ENCODE measurements at regions not wholly inside any gene's neighbourhood (a gene's known extent, or its start where the extent isn't known, plus 50 kb on each side); places are given as distances from the start of the nearest gene placed in this dataset.
A peak's percentile ranks its signal among the peaks of the same experiment; 100 is the strongest.
"Not testable (repeated sequence)": the region's sequence is repeated elsewhere in the genome, so short reads cannot be mapped to it uniquely, and the experiment has no call there.

DNA sequence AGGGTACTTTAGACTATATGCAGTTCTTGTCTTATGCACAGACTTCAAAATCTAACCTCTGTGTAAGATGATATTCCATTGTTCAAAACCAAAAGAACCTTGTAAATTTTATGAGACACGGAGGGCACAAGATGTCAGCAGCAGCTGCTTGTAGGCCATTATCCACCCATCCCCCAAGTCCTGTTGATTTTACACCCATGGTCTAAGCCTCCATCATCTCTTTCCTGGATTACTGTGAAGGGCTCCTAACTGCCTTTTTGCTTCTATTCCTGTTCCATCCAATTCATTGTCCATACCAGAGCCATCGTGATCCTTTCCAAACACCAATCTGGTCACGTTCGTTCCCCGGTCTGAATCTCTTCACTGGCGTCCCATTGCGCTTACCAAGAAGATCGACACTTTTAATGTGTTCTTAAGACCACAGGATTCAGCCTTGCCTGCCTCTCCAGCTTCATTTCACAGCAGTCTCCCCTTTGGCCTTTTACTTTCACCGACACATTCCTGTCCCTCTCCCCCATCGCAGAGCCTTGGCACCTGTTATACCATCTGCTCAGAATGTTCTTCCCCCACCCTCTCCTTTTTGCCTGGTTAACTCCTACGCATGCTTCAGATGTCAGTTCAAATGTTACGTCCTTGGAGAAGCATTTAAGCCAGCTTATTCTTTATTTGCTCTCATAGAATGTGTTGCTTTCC lies 107.3 kb upstream of the POU3F1 start:
- DNase-seq: no peak

DNA sequence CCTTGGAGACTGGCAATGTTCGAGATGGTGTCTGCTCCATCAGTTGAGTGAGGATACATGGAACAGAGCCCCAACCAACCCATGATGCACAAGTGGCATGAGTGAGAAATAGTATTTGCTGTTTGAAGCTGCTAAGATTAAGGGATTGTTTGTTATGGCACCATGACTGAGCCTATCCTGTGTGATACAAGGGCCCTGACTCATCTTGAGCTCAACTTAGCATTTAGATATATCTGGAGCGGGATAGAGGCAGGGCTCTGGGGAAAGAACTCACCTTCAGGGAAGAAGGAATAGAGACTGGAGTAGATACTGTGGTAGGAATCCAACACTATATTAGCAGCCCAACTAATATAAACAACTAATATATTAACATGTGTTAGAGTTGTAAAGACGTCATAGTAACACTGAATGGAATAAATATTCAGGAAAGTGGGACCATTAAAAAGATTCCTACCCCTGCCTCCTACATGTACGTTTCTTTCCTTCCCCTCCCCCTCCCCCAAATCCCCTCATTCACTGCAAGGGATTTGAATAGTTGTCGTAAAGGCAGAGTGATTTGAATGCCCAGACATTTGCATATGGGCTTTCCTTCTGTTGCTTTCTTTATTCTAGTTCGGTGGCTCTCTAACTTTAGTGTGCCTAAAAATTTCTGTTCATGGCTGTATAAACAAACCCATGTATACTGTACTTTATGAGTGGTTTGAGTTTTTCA lies 106.6 kb upstream of the POU3F1 start:
- no peak for DNase-seq

DNA sequence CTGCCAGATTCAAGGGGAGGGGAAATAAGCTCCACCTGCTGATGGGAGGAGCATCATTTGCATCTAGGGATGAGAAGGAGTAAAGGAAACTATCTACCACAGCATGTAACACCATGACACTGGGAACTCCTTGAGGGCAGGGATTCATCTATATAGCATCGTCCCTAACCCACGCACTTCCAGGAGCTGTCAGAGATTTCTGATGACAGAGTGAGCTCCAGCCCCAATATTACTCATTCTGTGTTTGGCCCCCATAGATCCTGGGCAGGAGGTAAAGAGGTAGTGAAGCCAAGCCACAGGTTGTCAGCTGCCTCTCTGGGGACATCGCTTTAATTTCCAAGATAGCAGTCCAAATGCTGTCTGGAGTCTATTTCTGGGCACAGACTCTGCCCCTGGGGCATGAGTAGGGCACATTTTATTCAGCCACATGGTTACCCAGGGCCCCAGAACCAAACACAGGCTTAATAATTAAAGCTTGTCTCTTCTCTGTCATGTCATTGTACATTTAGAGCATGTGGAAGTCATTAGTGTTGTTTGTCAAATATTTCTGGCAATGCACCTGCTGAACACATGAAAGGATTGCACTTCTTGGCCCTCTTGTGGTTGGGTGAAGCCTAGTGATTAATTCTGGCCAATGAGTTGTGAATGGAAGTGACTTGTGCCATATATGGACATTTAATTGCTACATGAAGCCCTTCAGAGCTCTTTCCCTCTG lies 105.9 kb upstream of the POU3F1 start:
- no peak for DNase-seq

DNA sequence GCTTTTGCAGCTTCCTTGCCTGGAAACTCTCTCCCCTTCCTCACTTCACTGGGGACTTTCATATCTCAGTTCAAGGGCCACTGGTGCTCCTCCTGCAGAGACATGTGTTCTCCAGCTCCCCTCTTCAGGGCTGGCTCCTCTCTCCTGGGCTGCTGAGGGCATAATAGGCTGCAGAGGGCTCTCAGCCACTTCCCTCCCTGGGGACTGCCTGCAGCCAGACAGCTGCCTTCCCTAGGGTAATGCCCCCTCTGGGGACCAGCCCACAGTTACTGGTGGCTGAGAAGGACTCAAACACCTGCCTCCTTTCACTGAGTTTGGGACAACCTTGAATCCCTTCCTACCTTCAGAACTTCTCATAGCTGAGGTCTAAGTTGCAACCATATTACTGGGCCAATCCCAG lies 104.8 kb upstream of the POU3F1 start:
- no peak for DNase-seq

DNA sequence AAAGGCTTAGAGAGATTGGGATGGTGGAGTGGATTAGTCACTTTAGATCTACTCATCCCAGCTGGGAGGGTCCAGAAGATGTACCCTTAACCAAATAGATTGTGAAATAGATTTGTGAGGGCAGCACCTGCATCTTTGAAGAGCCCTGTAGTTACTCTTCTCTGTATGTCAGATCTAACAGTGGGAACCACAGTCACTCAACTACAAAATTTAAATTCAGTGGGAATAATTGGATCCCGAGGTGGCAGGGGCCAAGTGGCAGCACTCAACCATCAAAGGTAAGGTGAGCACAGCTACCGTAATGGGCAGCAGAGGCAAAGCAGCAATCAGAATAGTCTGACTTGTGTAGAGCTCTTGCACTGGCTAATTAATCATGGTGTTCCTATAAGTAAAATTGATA lies 99.5 kb upstream of the POU3F1 start:
- not testable (repeated sequence) for DNase-seq

DNA sequence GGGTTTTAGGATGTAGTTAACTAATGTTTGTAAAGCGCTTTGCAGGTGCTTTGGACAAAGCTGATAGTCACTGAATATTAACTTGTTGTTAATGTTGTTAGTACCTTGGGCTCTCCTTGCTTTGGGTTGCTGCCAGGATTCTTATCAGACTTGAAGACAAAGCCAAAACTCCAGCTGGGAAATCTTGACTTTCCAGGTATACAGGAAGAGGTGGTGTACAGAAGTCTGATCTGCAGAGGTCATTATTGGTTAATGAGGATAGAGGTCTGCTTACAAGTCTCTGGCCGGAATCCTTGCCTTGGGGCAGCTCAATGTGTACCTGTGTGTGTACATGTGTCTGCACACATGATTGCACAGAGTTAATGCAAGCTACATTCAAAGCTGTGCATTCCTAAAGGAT lies 96.0 kb upstream of the POU3F1 start:
- DNase-seq: no peak

DNA sequence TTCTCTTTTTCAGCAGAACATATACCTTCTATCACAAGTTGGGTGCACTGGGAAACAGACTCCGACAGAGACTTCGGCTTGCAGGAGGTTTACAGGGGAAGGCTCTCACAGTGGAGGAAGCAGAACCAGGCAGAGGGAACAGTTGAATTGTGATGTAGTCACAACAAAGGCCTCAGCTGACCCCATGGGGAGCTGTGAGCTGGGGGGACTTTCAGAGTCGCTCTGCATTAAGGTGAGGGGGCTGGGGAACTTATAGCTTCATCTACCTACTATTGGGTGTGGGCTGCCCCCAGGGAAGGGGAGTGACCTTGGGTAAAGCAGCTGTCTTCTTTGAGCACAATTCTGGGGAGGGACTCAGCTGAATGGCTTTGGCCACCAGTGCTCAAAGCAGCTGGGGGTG lies 94.9 kb upstream of the POU3F1 start:
- no peak for DNase-seq

DNA sequence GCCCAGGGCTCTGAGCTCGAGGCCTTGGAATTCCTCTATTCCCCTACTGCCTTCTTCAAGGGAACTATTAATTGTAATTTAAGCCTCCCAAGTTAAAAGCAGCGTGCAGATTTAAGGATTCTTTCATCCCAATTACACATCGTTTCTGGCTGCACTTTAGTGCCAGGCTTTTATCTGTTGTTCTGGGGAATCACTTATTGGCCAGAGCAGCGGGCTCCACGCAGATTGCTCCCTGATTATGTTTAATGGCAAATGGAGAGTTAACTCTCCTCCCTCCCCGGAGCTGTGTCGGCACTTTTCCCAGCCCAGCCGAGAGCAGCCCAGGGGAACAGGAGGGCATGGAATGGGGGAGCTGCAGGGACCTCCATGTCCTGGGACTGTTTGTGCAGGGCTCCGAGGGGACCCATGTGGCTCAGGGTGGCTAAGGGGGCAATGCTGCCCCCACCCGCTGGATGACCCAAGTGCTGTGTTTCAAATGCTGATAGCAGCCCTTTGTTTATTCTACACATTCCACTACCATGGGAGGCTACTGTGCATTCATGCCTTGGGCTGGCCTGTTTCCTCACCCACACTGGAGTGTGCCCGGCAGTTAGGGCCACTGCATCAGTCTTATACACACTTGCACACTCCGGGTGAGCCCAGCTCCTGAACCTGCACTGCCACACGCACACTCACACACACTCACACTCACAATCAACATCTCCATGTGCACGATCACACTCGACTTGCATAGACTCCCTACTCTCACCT lies 93.3 kb upstream of the POU3F1 start:
- DNase-seq: no peak

DNA sequence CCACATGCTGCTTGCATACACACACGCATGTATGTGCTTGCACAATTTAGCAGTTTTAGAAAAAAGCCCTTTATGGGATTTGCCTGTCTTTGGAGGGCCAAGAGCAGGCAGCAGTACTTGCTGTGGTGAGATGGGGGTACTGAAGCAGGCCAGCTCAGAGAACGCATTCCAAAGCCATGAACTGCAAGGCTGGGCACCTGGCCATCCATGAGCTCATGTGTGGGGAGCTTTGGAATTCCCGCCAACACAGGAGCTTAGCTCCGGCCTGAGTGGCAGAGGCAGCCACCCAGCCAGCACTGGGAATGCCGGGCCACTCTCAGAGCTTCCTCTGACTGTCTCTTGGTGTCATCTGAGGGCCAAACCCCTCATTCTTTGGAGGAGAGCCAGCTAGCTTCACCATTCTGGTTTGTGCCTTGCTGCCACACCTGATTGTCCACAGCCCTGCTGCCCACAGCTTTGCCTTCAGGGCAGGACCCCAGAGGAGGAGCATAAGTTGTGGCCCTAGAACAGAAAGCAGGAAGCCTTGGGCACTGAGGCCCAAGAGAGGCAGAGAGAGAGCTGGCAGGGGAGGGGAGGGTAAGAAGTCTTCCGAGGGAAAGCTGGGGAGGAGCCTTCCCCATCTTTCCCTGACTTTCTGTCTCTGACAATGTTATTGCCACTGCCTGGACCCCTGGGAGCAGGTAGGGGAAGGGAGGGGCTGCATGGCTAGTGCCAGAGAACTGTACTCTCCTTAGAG lies 92.1 kb upstream of the POU3F1 start:
- peak; percentile 87 for DNase-seq

DNA sequence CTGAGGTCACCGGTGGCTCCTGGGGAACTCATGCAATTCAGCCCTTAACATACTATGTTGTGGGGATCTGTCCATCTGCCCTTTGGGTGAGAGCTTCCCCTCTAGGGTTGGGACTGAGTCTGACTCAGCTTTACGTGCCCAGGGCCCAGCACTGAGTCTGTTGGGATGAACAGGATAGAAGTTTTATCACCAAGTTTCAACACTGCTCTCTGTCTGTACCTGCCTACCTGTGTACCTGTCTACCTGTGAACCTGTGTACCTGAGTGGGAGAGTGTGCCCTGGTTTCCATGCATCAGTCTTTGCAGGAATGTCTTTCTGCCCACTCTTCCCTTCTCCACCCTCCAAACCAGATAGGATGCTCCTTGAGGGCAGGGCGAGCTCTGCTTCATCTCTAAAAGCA lies 90.6 kb upstream of the POU3F1 start:
- no peak for DNase-seq

DNA sequence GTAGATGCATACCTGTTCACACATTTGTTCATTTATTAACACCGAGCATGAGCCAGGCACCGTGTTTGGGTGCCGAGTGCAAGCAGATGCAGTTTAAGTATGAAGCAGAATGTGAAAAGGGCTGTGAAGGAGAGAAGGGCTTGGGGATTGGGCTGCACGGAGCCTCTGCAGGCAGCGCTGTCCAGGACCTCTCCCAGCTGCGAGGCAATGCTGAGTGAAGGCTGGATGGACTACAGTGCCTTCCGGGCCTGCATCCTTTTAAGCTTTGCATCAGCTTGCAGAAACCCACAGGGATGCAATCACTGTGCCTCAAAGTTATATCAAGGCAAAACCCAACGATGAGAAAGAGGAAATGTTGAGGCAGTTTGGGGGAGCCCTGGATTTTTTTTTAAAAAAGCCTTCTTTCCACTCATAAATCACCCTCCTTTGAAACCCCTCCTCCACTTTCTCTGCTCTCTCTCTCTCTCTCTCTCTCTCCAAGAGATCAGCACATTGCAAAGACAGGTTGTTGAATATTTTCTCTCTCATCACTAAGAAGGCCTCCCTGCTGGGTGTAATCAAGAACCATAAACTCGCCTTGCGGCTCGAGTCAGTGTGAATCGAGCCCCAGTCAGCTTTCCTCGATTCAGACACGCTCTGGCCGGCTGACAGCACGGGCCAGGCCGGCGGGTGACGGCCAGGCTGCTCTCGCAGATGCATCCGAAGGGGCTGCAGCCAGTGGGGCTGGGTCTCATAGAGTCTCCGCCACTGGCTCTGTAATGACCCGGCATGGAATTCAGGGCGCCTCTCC lies 89.2 kb upstream of the POU3F1 start:
- DNase-seq: no peak

DNA sequence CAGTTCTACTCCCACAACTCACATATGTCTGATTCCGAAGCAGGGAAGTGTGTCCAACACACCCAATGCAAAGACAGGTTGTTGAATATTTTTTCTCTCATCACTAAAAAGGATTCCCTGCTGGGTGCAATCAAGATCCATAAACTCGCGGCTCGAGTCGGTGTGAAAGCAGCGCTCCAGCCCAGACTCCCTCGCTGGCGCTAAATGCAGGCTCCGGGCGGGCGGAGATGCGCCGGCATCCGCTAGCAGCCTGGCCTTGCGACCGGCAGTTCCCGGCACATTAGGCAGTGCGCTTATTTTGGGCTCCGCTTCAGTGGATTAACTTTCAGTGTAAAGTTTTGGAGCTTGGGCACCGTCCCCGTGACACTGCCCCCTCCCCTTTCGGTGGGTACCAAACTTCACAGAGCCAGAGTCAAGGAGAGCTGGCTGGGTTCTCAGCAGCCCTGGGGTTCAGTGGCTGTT lies 87.7 kb upstream of the POU3F1 start:
- DNase-seq: no peak

DNA sequence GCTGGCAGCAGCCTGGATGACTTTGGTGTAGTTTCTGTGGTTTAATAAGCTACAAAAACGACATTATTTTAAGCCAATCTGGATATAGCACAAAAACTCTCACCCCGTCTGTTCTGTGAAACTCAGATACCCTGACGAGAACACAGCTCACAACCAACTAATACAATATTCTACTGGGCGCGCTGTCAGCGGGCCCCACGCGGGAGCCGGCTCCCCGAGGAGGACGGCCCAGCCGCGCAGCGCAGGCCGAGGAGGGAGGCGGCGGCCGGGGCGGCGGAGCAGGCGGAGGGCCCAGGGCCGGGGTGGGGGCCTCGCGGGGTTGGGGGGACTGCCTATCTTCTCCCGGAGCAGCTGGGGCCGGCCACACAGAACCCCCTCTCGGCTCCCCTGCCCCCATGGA lies 87.2 kb upstream of the POU3F1 start:
- no peak for DNase-seq

DNA sequence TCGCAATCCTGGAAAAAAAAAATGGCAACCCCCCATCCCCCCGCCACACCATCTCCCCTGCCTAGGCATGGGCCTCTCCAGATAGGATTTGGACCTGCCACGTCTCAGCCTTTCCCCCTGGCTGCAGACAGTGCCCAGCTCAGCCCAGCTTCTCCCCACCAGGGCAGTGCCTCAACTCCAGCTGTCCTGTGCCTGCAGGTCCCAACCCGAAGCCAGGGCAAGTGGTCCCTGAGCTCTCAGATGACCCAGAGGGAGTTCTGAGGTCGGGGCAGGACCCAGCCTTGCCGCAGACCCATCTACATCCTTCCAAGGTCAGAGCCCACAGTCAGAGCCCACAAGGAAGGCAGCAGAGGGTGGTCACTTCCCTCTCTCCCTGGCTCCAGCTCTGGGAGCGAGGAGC lies 86.7 kb upstream of the POU3F1 start:
- DNase-seq: no peak

DNA sequence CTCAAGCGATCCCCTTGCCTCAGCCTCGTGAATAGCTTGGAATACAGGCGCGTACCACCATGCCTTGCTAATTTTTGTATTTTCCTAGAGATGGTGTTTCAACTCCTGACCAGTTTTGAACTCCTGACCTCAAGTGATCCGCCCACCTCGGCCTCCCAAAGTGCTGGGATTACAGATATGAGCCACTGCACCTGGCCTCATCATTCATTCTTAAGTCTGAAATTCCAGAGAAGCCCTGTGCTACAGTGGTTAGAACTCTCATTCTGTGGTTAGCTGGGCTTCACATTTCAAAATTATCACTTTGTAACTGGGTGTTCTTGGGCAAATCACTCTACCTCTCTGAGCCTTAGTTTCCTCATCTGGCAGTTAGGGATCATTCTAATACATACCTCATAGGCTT lies 86.1 kb upstream of the POU3F1 start:
- no peak for DNase-seq

DNA sequence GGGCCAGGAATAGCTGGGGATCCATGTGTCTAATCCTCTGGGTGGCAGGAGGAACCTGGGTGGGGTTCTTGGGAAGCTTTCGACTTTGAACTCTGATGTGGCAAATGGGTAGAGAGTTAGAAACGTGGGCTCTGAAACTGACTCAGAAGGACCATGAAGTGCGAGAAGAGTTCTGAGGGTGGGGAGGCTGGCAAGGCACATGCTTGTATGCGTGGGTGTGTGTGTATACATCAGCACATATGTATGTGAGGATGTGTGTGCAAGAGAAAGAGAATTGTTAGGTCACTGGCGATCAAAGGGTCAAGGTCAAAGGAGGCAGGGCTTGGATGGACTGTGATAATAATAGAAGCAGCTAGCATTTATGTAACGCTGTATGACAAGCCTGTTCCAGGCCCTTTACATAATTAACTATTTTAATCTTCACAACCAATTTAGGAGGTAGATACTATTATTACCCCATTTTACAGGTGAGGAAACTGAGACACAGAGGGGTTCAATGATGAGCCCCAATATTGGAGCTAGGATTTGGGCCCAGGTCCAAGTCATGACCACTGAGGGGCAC lies 84.5 kb upstream of the POU3F1 start:
- DNase-seq: no peak

DNA sequence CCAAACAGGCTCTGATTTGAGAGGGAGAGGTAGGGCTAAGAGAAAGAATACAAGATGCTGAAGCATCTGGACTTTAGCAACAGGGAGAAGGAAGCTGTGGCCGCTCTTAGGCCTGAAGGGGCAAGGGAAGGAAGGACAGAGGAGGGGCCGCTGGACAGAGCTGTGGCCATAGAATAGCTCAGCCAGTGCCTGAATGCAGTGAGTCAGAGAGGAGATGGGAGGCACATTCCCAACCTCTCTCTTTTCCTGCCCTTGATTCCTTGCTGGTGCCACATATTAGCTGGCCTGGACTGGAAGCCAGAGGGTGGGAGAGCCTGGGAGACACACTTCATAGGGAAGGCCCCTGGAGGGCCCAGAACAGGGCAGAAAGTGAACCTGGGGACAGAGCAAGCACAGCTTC lies 83.4 kb upstream of the POU3F1 start:
- DNase-seq: no peak

DNA sequence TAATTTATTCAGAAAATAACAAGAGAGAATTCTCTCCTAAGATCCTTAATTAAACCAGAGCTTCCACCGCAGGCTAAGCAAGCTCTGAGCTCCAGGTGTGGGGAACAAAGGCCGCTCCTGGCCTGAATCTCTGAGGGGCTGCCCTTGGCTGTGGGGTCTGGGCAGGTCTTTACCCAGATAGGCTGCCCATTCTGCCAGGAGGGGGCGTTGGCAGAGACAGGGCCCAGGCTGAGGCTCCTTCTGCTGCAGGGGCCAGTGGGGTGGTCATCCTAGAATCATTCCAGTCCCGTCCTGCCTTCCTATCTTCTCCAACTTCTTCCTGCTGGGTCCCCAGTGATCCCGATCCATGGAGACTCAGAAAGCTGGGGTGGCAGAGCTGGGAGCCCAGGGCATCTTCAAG lies 82.9 kb upstream of the POU3F1 start:
- DNase-seq: no peak

DNA sequence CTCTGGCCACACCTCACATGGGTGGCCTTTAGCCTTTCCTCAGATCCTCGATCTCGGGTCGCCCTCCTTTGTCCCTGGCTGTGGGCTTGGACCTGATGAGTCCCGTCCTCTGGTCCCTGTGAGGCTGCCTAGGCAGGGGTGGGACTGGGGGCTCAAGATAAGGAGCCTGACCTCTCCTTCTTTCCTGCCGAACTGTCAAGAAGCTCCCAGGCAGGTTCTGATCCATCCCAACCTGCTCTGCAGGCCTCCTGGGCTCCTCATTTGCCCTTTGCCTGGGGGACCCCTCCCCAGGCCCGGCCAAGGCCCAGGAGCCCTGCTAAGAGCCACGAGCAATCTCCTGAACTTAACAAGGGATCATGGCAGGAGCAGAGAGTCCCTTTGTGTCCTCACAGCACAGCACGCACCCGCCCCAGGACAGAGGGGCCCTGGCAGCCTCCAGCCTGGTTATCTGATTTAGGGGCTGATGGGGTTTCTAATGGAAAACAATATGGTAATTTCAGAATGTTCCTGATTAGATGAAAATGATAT lies 82.4 kb upstream of the POU3F1 start:
- DNase-seq: no peak

DNA sequence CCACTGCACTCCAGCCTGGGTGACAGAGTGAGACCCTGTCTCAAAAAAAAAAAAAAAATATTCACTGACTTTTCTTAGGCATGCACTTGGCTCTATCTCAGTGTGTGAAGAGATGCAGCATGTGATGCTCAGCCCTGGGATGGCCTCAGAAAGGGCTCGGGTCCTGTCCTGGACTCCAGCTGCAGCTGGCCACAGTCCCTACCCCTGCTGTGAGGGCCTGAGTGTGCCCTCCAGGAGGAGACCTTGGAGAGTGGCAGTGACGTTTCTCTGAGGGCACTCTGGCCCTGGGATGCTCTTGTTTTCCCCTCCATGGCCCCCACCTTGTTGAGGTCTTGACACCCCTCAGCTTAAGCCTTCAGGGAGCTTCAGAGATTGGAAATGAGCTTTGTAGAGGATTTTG lies 81.9 kb upstream of the POU3F1 start:
- no peak for DNase-seq

DNA sequence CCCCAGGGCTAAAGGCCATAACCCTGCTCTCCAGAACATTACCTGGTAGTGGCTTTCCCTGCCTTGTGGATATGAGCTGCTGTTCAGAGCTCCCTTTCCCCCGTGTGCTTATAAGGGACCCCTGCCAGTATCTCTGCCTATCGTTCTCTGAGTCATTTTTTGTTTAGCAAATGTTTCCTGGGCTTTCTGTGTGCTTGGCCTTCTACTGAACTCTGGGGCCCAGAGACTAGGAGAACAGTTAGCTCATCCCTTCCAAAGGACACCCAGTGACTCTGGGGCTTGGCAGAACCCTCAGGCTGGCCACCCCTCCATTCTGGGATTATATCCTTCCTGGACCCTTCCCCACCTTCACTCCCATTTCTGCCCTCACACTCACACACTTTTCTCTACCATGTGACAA lies 80.8 kb upstream of the POU3F1 start:
- DNase-seq: no peak
